PC-9 (cell line): ENCODE measurements at regions not wholly inside any gene's neighbourhood (a gene's known extent, or its start where the extent isn't known, plus 50 kb on each side); places are given as distances from the start of the nearest gene placed in this dataset.

Source experiments
- BruUV-seq: library from RNA; stranded (reverse); fragments of 400-500 nt; replicated peaks from 2 replicates; lab custom pipeline; 2021; lab: Mats Ljungman, UMichigan
- CTCF ChIA-PET: fragments of 300-600 bp; sonication (Branson Sonifier 250); formaldehyde crosslinking; loops from one replicate; lab custom pipeline; 2022; ENCODE audit warnings: antibody characterized with exemption; lab: Charles Lee
- POLR2A ChIA-PET: fragments of 300-600 bp; sonication (Branson Sonifier 250); formaldehyde crosslinking; loops from one replicate; lab custom pipeline; 2022; ENCODE audit warnings: antibody characterized with exemption; ENCODE audit not compliant: unreplicated experiment; lab: Charles Lee
- DNase-seq, 2 experiments: peaks; one replicate each; pipeline versions ENCODE4 v3.0.0 to v3.0.0-alpha.2; 2015 to 2022; ENCODE audit warnings: mixed read lengths in 1 of 2
- H2AFZ ChIP-seq: fragments of 200-600 bp; sonication (generic); 2 replicates; pipeline ENCODE4 v1.8.1; 2017; ENCODE audit warnings: antibody characterized with exemption
- H3F3A ChIP-seq: fragments of 200-600 bp; sonication (generic); 2 replicates; pipeline ENCODE4 v1.8.1; 2017; ENCODE audit warnings: antibody characterized with exemption, mild to moderate bottlenecking, low read depth; ENCODE audit not compliant: insufficient read depth
- H3K27ac ChIP-seq: fragments of 200-600 bp; sonication (generic); 2 replicates; pipeline ENCODE4 v1.6.1; 2016; ENCODE audit warnings: mixed run types
- H3K27me3 ChIP-seq: fragments of 200-600 bp; sonication (generic); 2 replicates; pipeline ENCODE4 v1.6.1; 2016; ENCODE audit warnings: low read depth, mixed run types; ENCODE audit not compliant: insufficient read depth
- H3K36me3 ChIP-seq: fragments of 200-600 bp; sonication (generic); 2 replicates; pipeline ENCODE4 v1.6.1; 2016; ENCODE audit warnings: low read depth, mixed run types
- H3K4me1 ChIP-seq: fragments of 200-600 bp; sonication (generic); replicated peaks from 2 replicates; pipeline ENCODE4 v1.6.1; 2016; ENCODE audit warnings: mixed run types; ENCODE audit not compliant: insufficient read depth
- H3K4me2 ChIP-seq: fragments of 200-600 bp; sonication (generic); 2 replicates; pipeline ENCODE4 v1.6.1; 2017; ENCODE audit warnings: mixed run types
- H3K4me3 ChIP-seq: fragments of 200-600 bp; sonication (generic); 2 replicates; pipeline ENCODE4 v1.6.1; 2016; ENCODE audit warnings: mixed run types
- H3K79me2 ChIP-seq: fragments of 200-600 bp; sonication (generic); 2 replicates; pipeline ENCODE4 v1.6.1; 2017; ENCODE audit warnings: low read depth, mixed run types
- H3K9me2 ChIP-seq: fragments of 200-600 bp; sonication (generic); 2 replicates; pipeline ENCODE4 v1.8.1; 2017; ENCODE audit warnings: mild to moderate bottlenecking; ENCODE audit not compliant: insufficient read depth
- H3K9me3 ChIP-seq: fragments of 200-600 bp; sonication (generic); 2 replicates; pipeline ENCODE4 v1.8.1; 2016; ENCODE audit warnings: low read depth; ENCODE audit not compliant: insufficient read depth
- H4K20me1 ChIP-seq: fragments of 200-600 bp; sonication (generic); 2 replicates; pipeline ENCODE4 v1.8.1; 2017; ENCODE audit not compliant: insufficient read depth
- CTCF ChIP-seq: fragments of 200-600 bp; sonication (generic); conservative IDR thresholded peaks from 2 replicates; pipeline ENCODE4 v1.6.1; 2017; ENCODE audit warnings: mixed run types, antibody characterized with exemption, mild to moderate bottlenecking, moderate library complexity
- EZH2 ChIP-seq: fragments of 200-600 bp; sonication (generic); IDR thresholded peaks from 2 replicates; pipeline ENCODE4 v1.8.0; 2017; ENCODE audit warnings: antibody characterized with exemption, low read depth
- intact Hi-C: fragments of 100-400 bp; cut with micrococcal nuclease; formaldehyde crosslinking; loops from one replicate; pipeline ENCODE4 v1.10.0; 2022; ENCODE audit not compliant: unreplicated experiment

- no peak for DNase-seq
Measured at GRCh38 chr15:92801774-92802464, 98.2 kb upstream of the CHD2 start.

GRCh38 chr15:92803536-92803851 is 96.6 kb upstream of the CHD2 start:
- POLR2A ChIA-PET: interaction anchor here (0.7 to 1.4 kb wide), 3 partner anchors 79 to 114 kb away, joined by 3 to 9 read pairs (median 5); partner anchors contain the start of gene CHD2
- peak overlapping the region; percentile 98 for H3K27ac ChIP-seq

More at GRCh38 chr15:92801774-92802464, 98.2 kb upstream of the CHD2 start:
- intact Hi-C loops: loop anchor here (5.0 kb wide), 1 partner anchor 270 kb away; no protein-coding TSS in a partner anchor
- no peaks in the 10 kb centered on the region for H3K9me2 ChIP-seq
- H3K4me3 ChIP-seq: no peak overlapping the region
- CTCF ChIA-PET: no interaction called here
- H3K4me1 ChIP-seq: peaks cover 50% of the 10 kb centered on the region
- H4K20me1 ChIP-seq: no peaks in the 10 kb centered on the region
- H2AFZ ChIP-seq: no peak overlapping the region
- H3K79me2 ChIP-seq: peaks cover 18% of the 10 kb centered on the region
- H3K27ac ChIP-seq: peak overlapping the region; percentile 67
- peaks cover 48% of the 10 kb centered on the region for H3F3A ChIP-seq
- POLR2A ChIA-PET: interaction anchor here (0.6 to 1.3 kb wide), 9 partner anchors 10 to 879 kb away, joined by 3 to 30 read pairs (median 8); partner anchors contain the start of gene CHD2
- BruUV-seq: TSS peak; percentile 23
- H3K27me3 ChIP-seq: no peaks in the 10 kb centered on the region
- peaks cover 4% of the 10 kb centered on the region; the same call in 1 of the 2 replicates for H3K9me3 ChIP-seq
- no peak overlapping the region for H3K4me2 ChIP-seq
- no peak for TF ChIP-seq CTCF
- no peaks in the 10 kb centered on the region for H3K36me3 ChIP-seq

More at GRCh38 chr15:92803536-92803851, 96.6 kb upstream of the CHD2 start:
- no peak for DNase-seq
- H2AFZ ChIP-seq: no peak overlapping the region
- CTCF ChIA-PET: interaction anchor here (0.7 kb wide), 1 partner anchor 192 kb away, joined by 3 read pairs; no protein-coding TSS in a partner anchor
- H3K27me3 ChIP-seq: no peaks in the 10 kb centered on the region
- TF ChIP-seq EZH2 (no peak), CTCF (no peak)
- peaks cover 32% of the 10 kb centered on the region for H3K79me2 ChIP-seq
- H3K9me3 ChIP-seq: peaks cover 4% of the 10 kb centered on the region; the same call in 1 of the 2 replicates
- H3K4me1 ChIP-seq: peaks cover 57% of the 10 kb centered on the region
- no peak overlapping the region for H3K4me2 ChIP-seq
- no peaks in the 10 kb centered on the region for H4K20me1 ChIP-seq
- no peaks in the 10 kb centered on the region for H3K36me3 ChIP-seq
- no peaks in the 10 kb centered on the region for H3K9me2 ChIP-seq
- intact Hi-C loops: loop anchor here (5.0 kb wide), 1 partner anchor 269 kb away; no protein-coding TSS in a partner anchor
- H3F3A ChIP-seq: peaks cover 53% of the 10 kb centered on the region
- no TSS peak for BruUV-seq
- H3K4me3 ChIP-seq: no peak overlapping the region
